Kidney epithelial cell (primary cell): ENCODE measurements at regions not wholly inside any gene's neighbourhood (a gene's known extent, or its start where the extent isn't known, plus 50 kb on each side); places are given as distances from the start of the nearest gene placed in this dataset.

Experiments
- DNase-seq: peaks from one replicate; pipeline ENCODE4 v3.0.0-alpha.2; 2010; ENCODE audit warnings: low read depth
- H3K27me3 ChIP-seq: 2 replicates; pipeline ENCODE4 v1.6.0; 2011; ENCODE audit warnings: low read length; ENCODE audit not compliant: control insufficient read depth, insufficient read depth
- H3K36me3 ChIP-seq: 2 replicates; pipeline ENCODE4 v1.5.1; 2011; ENCODE audit warnings: low read length; ENCODE audit not compliant: control insufficient read depth, insufficient read depth
- H3K4me3 ChIP-seq: 2 replicates; pipeline ENCODE4 v1.5.1; 2011; ENCODE audit warnings: low read depth, mild to moderate bottlenecking, control low read depth, low read length
- CTCF ChIP-seq: IDR thresholded peaks from 2 replicates; pipeline ENCODE4 v1.5.1; 2011; ENCODE audit warnings: mild to moderate bottlenecking, moderate library complexity, low read length, control low read depth, inconsistent platforms; ENCODE audit not compliant: insufficient read depth, poor library complexity, severe bottlenecking

- TF ChIP-seq CTCF, result no peak
- Histone ChIP-seq H3K4me3 (no peak overlapping the region), H3K27me3 (no peaks in the 10 kb centered on the region), H3K36me3 (no peaks in the 10 kb centered on the region)
- DNase-seq, result no peak
Measured at GRCh38 chr6:145261758-145262157, 473.6 kb downstream of the EPM2A start.

- TF ChIP-seq CTCF, result no peak
- no peaks in the 10 kb centered on the region for H3K27me3 ChIP-seq
- no peak overlapping the region for H3K4me3 ChIP-seq
Measured at GRCh38 chr6:145262771-145263170, 472.5 kb downstream of the EPM2A start.

GRCh38 chr6:145263778-145264211, 471.5 kb downstream of the EPM2A start:
- TF ChIP-seq CTCF, result no peak
- DNase-seq, result no peak
- H3K4me3 ChIP-seq, result no peak overlapping the region

More at GRCh38 chr6:145262771-145263170, 472.5 kb downstream of the EPM2A start:
- no peak for DNase-seq
- no peaks in the 10 kb centered on the region for H3K36me3 ChIP-seq

GRCh38 chr6:145266432-145267075, 468.8 kb downstream of the EPM2A start:
- no peak for DNase-seq
- Histone ChIP-seq H3K36me3 (no peaks in the 10 kb centered on the region), H3K4me3 (no peak overlapping the region), H3K27me3 (no peaks in the 10 kb centered on the region)
- TF ChIP-seq CTCF, result no peak

More at GRCh38 chr6:145263778-145264211, 471.5 kb downstream of the EPM2A start:
- Histone ChIP-seq H3K27me3 (no peaks in the 10 kb centered on the region), H3K36me3 (no peaks in the 10 kb centered on the region)

GRCh38 chr6:145267076-145267867, 468.0 kb downstream of the EPM2A start:
- DNase-seq, result no peak
- H3K4me3 ChIP-seq, result no peak overlapping the region
- TF ChIP-seq CTCF, result no peak
- H3K27me3 ChIP-seq, result no peaks in the 10 kb centered on the region
- no peaks in the 10 kb centered on the region for H3K36me3 ChIP-seq
